ENCODE measurements at regions not wholly inside any gene's neighbourhood (a gene's known extent, or its start where the extent isn't known, plus 50 kb on each side); places are given as distances from the start of the nearest gene placed in this dataset.

- DNase-seq: no peak
- H4K91ac ChIP-seq (ENCODE audit: low read depth, low read length): no peak overlapping the region
- no peak overlapping the region for H3K18ac ChIP-seq (ENCODE audit: low read length)
- no peak overlapping the region for H2BK5ac ChIP-seq (ENCODE audit: low read depth, low read length, poor library complexity)
- H3K9ac ChIP-seq (ENCODE audit: low read length): no peak overlapping the region
- no peak overlapping the region for H4K8ac ChIP-seq (ENCODE audit: low read depth, low read length)
- H3K27me3 ChIP-seq (ENCODE audit: insufficient read depth, low read length): no peaks in the 10 kb centered on the region
- no peak overlapping the region for H2BK12ac ChIP-seq (ENCODE audit: low read length)
- no peak overlapping the region for H4K12ac ChIP-seq (ENCODE audit: low read depth, low read length)
- H2BK120ac ChIP-seq (ENCODE audit: insufficient read depth, low read length, poor library complexity): no peak overlapping the region
- no peak overlapping the region for H3K23ac ChIP-seq (ENCODE audit: low read length)
- no peak overlapping the region for H3K27ac ChIP-seq (ENCODE audit: low read depth, low read length)
- no peak overlapping the region for H3K4me2 ChIP-seq (ENCODE audit: low read length)
- H3K14ac ChIP-seq (ENCODE audit: low read length): no peak overlapping the region
- H3K79me1 ChIP-seq (ENCODE audit: low read length): peaks cover 6% of the 10 kb centered on the region
- no CpG with 5 or more reads among the region's 8 CpGs for WGBS (ENCODE audit: extremely low coverage, insufficient coverage, insufficient read length)
- no peaks in the 10 kb centered on the region for H3K36me3 ChIP-seq (ENCODE audit: control insufficient read depth in 1 of 2, insufficient read depth in 2 of 2, low read length in 2 of 2)
- H3K4me1 ChIP-seq (ENCODE audit: control insufficient read depth in 1 of 2, insufficient read depth in 2 of 2, low read length in 2 of 2): peaks cover 0 to 5% of the 10 kb centered on the region in 2 experiments
- no peak overlapping the region for H3K4me3 ChIP-seq (ENCODE audit: low read depth, low read length)
- no peaks in the 10 kb centered on the region for H3K9me3 ChIP-seq (ENCODE audit: insufficient read depth, low read depth, low read length)
- no peak overlapping the region for H3K4ac ChIP-seq (ENCODE audit: low read depth, low read length)
- no peak overlapping the region for H2AFZ ChIP-seq (ENCODE audit: insufficient read depth, low read length, poor library complexity)
- H3K79me2 ChIP-seq (ENCODE audit: control insufficient read depth, insufficient read depth, low read length, poor library complexity): no peaks in the 10 kb centered on the region
- H2AK5ac ChIP-seq (ENCODE audit: low read length): no peak overlapping the region
Observed at GRCh38 chrX:124234348-124234747, 98.1 kb upstream of the TEX13D start.

GRCh38 chrX:124238268-124238667 is 94.2 kb upstream of the TEX13D start:
- H3K36me3 ChIP-seq (ENCODE audit: control insufficient read depth in 1 of 2, insufficient read depth in 2 of 2, low read length in 2 of 2): no peaks in the 10 kb centered on the region
- no peak overlapping the region for H2BK5ac ChIP-seq (ENCODE audit: low read depth, low read length, poor library complexity)
- no peaks in the 10 kb centered on the region for H3K79me2 ChIP-seq (ENCODE audit: control insufficient read depth, insufficient read depth, low read length, poor library complexity)
- no CpG with 5 or more reads among the region's 1 CpG for WGBS (ENCODE audit: extremely low coverage, insufficient coverage, insufficient read length)
- H2AFZ ChIP-seq (ENCODE audit: insufficient read depth, low read length, poor library complexity): no peak overlapping the region
- no peak overlapping the region for H3K4me3 ChIP-seq (ENCODE audit: low read depth, low read length)
- H3K23ac ChIP-seq (ENCODE audit: low read length): no peak overlapping the region
- no peaks in the 10 kb centered on the region for H3K27me3 ChIP-seq (ENCODE audit: insufficient read depth, low read length)
- H3K4me2 ChIP-seq (ENCODE audit: low read length): no peak overlapping the region
- H4K12ac ChIP-seq (ENCODE audit: low read depth, low read length): no peak overlapping the region
- H3K79me1 ChIP-seq (ENCODE audit: low read length): peaks cover 6% of the 10 kb centered on the region
- H4K91ac ChIP-seq (ENCODE audit: low read depth, low read length): no peak overlapping the region
- H3K4me1 ChIP-seq (ENCODE audit: control insufficient read depth in 1 of 2, insufficient read depth in 2 of 2, low read length in 2 of 2): peaks cover 0 to 5% of the 10 kb centered on the region in 2 experiments
- no peak overlapping the region for H3K18ac ChIP-seq (ENCODE audit: low read length)
- H2AK5ac ChIP-seq (ENCODE audit: low read length): no peak overlapping the region
- no peak overlapping the region for H2BK120ac ChIP-seq (ENCODE audit: insufficient read depth, low read length, poor library complexity)
- no peak overlapping the region for H3K4ac ChIP-seq (ENCODE audit: low read depth, low read length)
- no peak overlapping the region for H3K9ac ChIP-seq (ENCODE audit: low read length)
- H3K9me3 ChIP-seq (ENCODE audit: insufficient read depth, low read depth, low read length): no peaks in the 10 kb centered on the region
- no peak overlapping the region for H4K8ac ChIP-seq (ENCODE audit: low read depth, low read length)
- no peak overlapping the region for H3K27ac ChIP-seq (ENCODE audit: low read depth, low read length)
- H2BK12ac ChIP-seq (ENCODE audit: low read length): no peak overlapping the region
- no peak for DNase-seq
- no peak overlapping the region for H3K14ac ChIP-seq (ENCODE audit: low read length)

GRCh38 chrX:124239324-124239723 is 93.1 kb upstream of the TEX13D start:
- H3K4me2 ChIP-seq (ENCODE audit: low read length): no peak overlapping the region
- no peak overlapping the region for H3K4me3 ChIP-seq (ENCODE audit: low read depth, low read length)
- no peak overlapping the region for H4K12ac ChIP-seq (ENCODE audit: low read depth, low read length)
- no peak overlapping the region for H3K27ac ChIP-seq (ENCODE audit: low read depth, low read length)
- H4K8ac ChIP-seq (ENCODE audit: low read depth, low read length): no peak overlapping the region
- H2AK5ac ChIP-seq (ENCODE audit: low read length): no peak overlapping the region
- no peak overlapping the region for H3K18ac ChIP-seq (ENCODE audit: low read length)
- no peak overlapping the region for H2AFZ ChIP-seq (ENCODE audit: insufficient read depth, low read length, poor library complexity)
- no peak for DNase-seq
- no peaks in the 10 kb centered on the region for H3K79me1 ChIP-seq (ENCODE audit: low read length)
- H3K4ac ChIP-seq (ENCODE audit: low read depth, low read length): no peak overlapping the region
- H3K9me3 ChIP-seq (ENCODE audit: insufficient read depth, low read depth, low read length): no peaks in the 10 kb centered on the region
- H4K91ac ChIP-seq (ENCODE audit: low read depth, low read length): no peak overlapping the region
- H2BK12ac ChIP-seq (ENCODE audit: low read length): no peak overlapping the region
- H3K79me2 ChIP-seq (ENCODE audit: control insufficient read depth, insufficient read depth, low read length, poor library complexity): no peaks in the 10 kb centered on the region
- WGBS (ENCODE audit: extremely low coverage, insufficient coverage, insufficient read length): no CpG with 5 or more reads among the region's 2 CpGs
- no peak overlapping the region for H2BK5ac ChIP-seq (ENCODE audit: low read depth, low read length, poor library complexity)
- H2BK120ac ChIP-seq (ENCODE audit: insufficient read depth, low read length, poor library complexity): no peak overlapping the region
- no peaks in the 10 kb centered on the region for H3K36me3 ChIP-seq (ENCODE audit: control insufficient read depth in 1 of 2, insufficient read depth in 2 of 2, low read length in 2 of 2)
- H3K4me1 ChIP-seq (ENCODE audit: control insufficient read depth in 1 of 2, insufficient read depth in 2 of 2, low read length in 2 of 2): no peaks in the 10 kb centered on the region
- H3K27me3 ChIP-seq (ENCODE audit: insufficient read depth, low read length): no peaks in the 10 kb centered on the region
- H3K23ac ChIP-seq (ENCODE audit: low read length): no peak overlapping the region
- H3K14ac ChIP-seq (ENCODE audit: low read length): no peak overlapping the region
- no peak overlapping the region for H3K9ac ChIP-seq (ENCODE audit: low read length)

- Histone ChIP-seq H3K14ac (ENCODE audit: low read length) (no peak overlapping the region), H2BK12ac (ENCODE audit: low read length) (no peak overlapping the region)
Observed at GRCh38 chrX:124239911-124240310, 92.5 kb upstream of the TEX13D start.

More at GRCh38 chrX:124239911-124240310, 92.5 kb upstream of the TEX13D start:
- no peak overlapping the region for H3K4me2 ChIP-seq (ENCODE audit: low read length)
- H3K4me1 ChIP-seq (ENCODE audit: control insufficient read depth in 1 of 2, insufficient read depth in 2 of 2, low read length in 2 of 2): no peaks in the 10 kb centered on the region
- H2BK5ac ChIP-seq (ENCODE audit: low read depth, low read length, poor library complexity): no peak overlapping the region
- DNase-seq: no peak
- no peak overlapping the region for H4K91ac ChIP-seq (ENCODE audit: low read depth, low read length)
- H3K27me3 ChIP-seq (ENCODE audit: insufficient read depth, low read length): no peaks in the 10 kb centered on the region
- no peak overlapping the region for H2AK5ac ChIP-seq (ENCODE audit: low read length)
- no peak overlapping the region for H4K8ac ChIP-seq (ENCODE audit: low read depth, low read length)
- H3K9me3 ChIP-seq (ENCODE audit: insufficient read depth, low read depth, low read length): no peaks in the 10 kb centered on the region
- no peak overlapping the region for H4K12ac ChIP-seq (ENCODE audit: low read depth, low read length)
- H3K36me3 ChIP-seq (ENCODE audit: control insufficient read depth in 1 of 2, insufficient read depth in 2 of 2, low read length in 2 of 2): no peaks in the 10 kb centered on the region
- no peak overlapping the region for H3K27ac ChIP-seq (ENCODE audit: low read depth, low read length)
- H3K23ac ChIP-seq (ENCODE audit: low read length): no peak overlapping the region
- no peak overlapping the region for H2AFZ ChIP-seq (ENCODE audit: insufficient read depth, low read length, poor library complexity)
- H3K4me3 ChIP-seq (ENCODE audit: low read depth, low read length): no peak overlapping the region
- H3K79me1 ChIP-seq (ENCODE audit: low read length): no peaks in the 10 kb centered on the region
- no peak overlapping the region for H2BK120ac ChIP-seq (ENCODE audit: insufficient read depth, low read length, poor library complexity)
- WGBS (ENCODE audit: extremely low coverage, insufficient coverage, insufficient read length): no CpG with 5 or more reads among the region's 6 CpGs
- no peak overlapping the region for H3K4ac ChIP-seq (ENCODE audit: low read depth, low read length)
- no peak overlapping the region for H3K9ac ChIP-seq (ENCODE audit: low read length)
- H3K18ac ChIP-seq (ENCODE audit: low read length): no peak overlapping the region
- no peaks in the 10 kb centered on the region for H3K79me2 ChIP-seq (ENCODE audit: control insufficient read depth, insufficient read depth, low read length, poor library complexity)

All from trophoblast cell (in vitro differentiated cells and primary cell).